ENCODE measurements at regions not wholly inside any gene's neighbourhood (a gene's known extent, or its start where the extent isn't known, plus 50 kb on each side); places are given as distances from the start of the nearest gene placed in this dataset.

- DNase-seq, result no peak
Observed at GRCh38 chr12:19627719-19628118, 188.4 kb downstream of the AEBP2 start.

DNA sequence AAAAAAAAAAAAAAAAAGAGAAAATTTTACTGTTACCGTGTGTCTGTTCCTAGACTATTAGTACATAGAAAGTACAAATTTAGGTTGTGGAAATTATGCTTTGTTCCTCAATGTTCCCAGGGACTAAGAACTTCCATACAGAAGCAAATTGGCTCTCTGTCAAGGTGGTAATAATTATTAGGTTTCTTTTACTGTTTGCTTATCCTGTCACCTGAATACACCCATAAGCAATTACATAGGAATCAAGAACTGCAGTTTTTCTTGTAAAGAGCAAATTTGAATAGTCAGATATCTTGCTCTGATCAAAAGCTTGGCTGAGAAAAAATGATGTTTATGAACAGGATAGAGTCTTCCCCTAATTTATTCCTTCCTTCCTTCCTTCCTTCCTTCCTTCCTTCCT is 191.2 kb downstream of the AEBP2 start:
- no peak for DNase-seq

DNA sequence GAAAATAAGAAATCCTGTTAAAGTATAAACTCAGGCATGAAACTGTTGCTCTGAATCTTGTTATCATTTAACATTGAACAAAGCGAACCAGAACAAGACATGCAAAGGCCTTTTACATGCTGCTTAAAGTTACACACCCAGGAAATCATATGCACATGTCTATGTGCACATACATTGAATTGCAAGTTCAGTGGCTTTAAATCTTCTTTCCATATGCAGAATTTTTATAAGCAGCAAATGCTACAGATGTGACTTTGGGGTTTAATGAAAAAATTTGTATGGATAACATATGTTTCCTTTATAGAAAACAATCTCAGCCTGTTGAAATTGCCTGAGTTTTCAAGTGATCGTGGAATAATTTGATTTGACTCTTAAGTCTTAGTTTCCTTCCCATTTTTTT is 193.9 kb downstream of the AEBP2 start:
- no peak for DNase-seq

GRCh38 chr12:19633641-19634040 is 194.3 kb downstream of the AEBP2 start:
- no peak for DNase-seq

- DNase-seq, result no peak
Observed at GRCh38 chr12:19639781-19640415, 200.6 kb downstream of the AEBP2 start.

DNA sequence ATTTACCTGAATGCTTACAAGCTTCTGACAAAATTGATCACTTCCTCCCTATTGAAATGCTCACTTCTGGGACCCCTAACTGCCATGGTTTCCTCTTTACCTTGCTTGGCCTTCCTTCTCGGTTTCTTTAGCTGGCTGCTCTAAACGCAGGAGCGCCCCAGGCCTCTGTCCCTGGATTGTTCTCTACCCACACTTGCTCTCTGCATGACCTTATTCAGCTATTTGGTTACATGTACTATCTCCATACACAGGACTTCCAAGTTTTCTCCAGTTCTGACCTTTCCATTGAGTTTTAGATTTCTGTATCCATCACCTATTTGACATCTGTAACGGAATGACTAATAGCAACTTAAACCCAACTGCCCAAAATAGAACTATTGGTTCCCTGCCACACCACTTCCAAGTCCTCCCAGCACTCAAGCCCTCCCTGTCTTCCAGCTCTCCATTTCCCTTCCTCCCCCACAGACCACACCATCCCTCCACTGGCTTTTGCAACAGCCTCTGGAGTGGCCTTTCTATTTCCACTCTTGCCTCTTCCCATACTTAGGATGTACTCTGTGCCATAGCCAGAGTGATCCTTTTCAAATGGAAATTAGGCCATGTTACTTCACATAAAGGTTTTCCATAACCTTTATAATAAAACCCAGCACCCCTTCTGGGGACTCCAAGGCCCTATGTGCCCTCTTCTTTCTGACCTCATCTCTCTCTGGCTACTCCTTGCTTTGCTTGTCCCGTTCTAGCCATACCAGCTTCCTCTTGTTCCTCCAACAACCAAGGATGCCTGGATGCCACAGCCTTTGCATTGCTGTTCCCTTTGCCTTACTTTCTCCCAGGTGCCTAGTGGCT is 202.2 kb downstream of the AEBP2 start:
- DNase-seq, result no peak

DNA sequence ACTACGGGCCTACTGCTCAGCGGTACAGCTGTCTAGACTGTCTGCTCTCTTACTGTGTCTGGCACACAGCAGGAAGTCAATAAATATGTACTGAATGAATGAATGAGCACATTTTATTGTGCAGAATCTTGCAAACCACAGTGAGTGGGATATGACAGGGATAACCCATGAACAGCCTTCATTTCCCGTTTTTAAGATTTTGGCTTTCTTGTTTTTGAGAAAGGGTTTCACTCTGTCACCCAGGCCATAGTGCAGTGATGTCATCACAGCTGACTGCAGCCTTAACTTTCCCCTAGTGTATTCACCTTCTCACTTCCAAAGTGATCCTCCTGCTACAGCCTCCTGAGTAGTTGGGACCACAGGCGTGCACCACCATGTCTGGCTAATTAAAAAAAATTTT is 203.1 kb downstream of the AEBP2 start:
- no peak for DNase-seq

- DNase-seq, result no peak
Observed at GRCh38 chr12:19643635-19644034, 204.3 kb downstream of the AEBP2 start.

- DNase-seq, result no peak
Observed at GRCh38 chr12:19644571-19644970, 205.3 kb downstream of the AEBP2 start.

DNA sequence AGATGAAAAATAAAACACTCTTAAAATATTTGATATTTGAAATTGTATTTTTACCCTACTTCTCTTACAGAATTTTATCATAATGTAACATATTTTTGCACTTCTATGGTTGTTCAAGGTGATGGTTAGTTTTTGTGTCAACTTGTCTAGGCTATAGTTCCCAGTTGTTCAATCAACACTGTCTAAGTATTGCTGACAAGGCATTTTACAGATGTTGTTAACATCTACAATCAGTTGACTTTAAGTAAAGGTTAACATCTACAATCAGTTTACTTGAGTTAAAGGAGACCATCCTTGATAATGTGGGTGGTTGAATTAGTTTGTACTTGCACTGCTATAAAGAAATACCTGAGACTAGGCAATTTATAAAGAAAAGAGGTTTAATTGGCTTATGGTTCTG is 206.5 kb downstream of the AEBP2 start:
- DNase-seq, result no peak

- no peak for DNase-seq
Observed at GRCh38 chr12:19646599-19646998, 207.3 kb downstream of the AEBP2 start.

DNA sequence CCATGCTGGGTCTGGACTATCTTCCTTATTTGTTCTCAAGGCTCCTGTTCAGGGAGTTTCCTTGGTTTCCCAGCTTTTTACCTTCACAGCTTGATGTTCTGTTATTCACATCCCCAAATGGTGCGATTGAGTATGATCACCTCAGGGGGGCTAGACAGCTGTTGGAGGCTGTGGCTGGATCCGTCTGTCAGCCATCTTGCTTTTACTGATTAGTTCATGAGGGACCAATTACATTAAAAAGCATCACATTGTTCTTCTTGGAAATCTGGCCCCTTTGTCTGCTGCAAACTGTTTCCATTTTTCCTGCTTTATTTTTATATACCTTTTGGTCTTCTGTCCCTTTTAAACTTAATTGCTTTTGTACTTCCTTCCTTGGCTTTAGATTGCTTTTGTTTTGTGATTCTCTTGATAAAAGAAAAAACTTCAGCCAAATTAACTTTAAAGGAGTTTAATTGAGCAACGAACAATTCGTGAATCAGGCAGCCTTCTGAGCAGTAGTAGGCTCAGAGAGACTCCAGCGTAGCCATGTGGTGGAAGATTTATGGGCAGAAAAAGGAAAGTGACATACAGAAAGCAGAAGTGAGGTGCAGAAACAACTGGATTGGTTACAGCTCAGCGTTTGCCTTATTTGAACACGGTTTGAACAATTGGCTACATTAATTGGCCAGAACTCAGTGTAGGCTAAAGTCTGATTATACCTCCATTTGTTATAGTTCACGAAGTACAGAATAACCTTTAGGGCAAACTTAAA is 208.7 kb downstream of the AEBP2 start:
- no peak for DNase-seq

DNA sequence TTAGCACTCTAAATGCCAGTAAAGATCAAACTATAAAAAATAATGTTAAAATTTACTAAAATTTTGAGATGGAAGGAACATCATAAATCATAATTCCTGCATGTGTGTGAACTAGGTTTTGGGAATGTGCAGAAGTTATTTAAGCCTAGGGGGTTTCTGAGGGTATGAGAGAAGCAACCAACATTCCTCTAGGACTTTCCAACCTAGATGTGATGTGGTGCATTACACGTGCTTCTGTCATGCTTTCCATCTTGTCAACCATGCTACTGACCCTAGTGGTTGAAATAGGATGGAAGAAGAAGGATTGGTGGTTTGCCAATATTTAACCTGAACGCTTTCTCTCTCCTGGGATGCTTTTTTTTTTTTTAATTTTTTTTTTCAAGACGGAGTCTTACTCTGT is 209.3 kb downstream of the AEBP2 start:
- DNase-seq, result no peak

GRCh38 chr12:19652386-19652785 is 213.1 kb downstream of the AEBP2 start:
- DNase-seq, result no peak

- no peak for DNase-seq
Observed at GRCh38 chr12:19654650-19655376, 215.5 kb downstream of the AEBP2 start.

DNA sequence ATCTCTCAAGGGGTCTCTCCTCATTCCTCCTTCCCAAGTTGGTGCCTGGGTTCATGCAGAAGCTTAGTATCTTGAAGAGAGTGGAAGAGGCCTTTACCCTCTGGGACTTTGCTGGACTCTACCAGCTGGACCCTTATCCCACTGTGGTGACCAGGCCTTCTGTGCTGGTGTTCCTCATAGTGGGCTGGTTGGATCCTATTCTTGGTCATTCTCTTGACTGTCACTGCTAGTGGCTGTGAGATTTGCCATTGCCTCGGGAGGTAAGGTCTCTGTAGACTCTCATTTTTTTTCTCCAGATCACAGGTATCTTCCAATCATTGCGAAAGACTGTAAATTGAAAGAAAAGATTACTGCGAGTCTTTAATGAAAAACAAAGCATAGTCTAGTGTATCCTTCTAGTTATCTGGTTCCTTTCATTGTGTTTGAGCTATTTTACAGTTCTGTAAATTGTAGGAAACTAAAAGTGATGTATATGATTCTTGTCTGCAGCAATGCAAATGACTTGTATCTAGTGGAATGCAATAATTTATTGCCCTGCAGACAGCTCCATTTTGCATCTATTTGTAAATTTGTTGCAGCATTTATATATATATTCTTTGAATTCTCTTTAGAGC is 217.9 kb downstream of the AEBP2 start:
- DNase-seq, result no peak

DNA sequence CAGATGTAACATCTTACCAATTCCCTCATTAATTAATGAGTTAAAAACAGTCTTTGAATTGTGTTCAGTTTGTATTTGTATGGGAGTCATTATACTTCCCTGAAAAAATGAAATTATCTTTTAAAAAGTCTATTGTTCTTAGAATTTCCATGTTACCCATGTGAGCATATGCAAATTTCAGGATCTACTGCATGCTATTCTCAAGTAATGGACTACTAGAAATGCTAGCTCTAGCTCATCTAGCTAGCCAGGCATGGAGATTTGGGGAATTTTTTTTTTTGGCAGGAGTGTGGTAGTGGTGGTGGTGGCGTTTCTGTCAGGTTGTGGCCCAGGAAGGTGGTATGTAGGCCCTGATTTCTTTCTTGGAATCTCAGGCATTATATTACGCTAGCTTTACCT is 218.4 kb downstream of the AEBP2 start:
- DNase-seq, result no peak

GRCh38 chr12:19659086-19659485 is 219.8 kb downstream of the AEBP2 start:
- no peak for DNase-seq

- no peak for DNase-seq
Observed at GRCh38 chr12:19659501-19659900, 220.2 kb downstream of the AEBP2 start.

- no peak for DNase-seq
Observed at GRCh38 chr12:19665121-19665900, 226.0 kb downstream of the AEBP2 start.

- no peak for DNase-seq
Observed at GRCh38 chr12:19666070-19666469, 226.8 kb downstream of the AEBP2 start.

GRCh38 chr12:19669793-19670192 is 230.5 kb downstream of the AEBP2 start:
- no peak for DNase-seq

Measured in activated CD4-positive, alpha-beta T cell treated with anti-CD3 and anti-CD28 coated beads, Interleukin-2, amount 50 U/mL, for 1 hour (primary cell).